ENCODE measurements at regions not wholly inside any gene's neighbourhood (a gene's known extent, or its start where the extent isn't known, plus 50 kb on each side); places are given as distances from the start of the nearest gene placed in this dataset.
"Not testable (repeated sequence)": the region's sequence is repeated elsewhere in the genome, so short reads cannot be mapped to it uniquely, and the experiment has no call there.

DNA sequence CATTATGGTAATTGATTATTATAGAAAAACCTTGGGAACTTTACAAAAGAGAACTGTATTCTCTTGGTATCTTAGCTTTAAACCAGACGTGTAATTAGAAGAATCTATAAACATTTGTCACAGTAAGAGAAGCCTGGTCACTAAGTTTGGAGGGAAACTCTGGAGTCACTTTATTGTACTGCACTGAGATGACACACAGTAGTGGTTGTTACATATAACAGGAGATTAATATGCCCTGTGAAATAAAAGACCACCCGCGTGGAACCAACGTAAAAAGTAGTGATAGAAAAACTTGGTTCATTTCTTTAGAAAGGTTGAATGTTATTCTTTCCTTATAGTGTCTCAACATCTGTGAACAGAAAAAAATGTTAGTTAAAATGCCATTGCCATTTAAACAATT lies 416.1 kb downstream of the MDFIC start:
- no peak overlapping the region for H3K4me3 ChIP-seq (ENCODE audit: low read length)
- TF ChIP-seq, protein P1, sequence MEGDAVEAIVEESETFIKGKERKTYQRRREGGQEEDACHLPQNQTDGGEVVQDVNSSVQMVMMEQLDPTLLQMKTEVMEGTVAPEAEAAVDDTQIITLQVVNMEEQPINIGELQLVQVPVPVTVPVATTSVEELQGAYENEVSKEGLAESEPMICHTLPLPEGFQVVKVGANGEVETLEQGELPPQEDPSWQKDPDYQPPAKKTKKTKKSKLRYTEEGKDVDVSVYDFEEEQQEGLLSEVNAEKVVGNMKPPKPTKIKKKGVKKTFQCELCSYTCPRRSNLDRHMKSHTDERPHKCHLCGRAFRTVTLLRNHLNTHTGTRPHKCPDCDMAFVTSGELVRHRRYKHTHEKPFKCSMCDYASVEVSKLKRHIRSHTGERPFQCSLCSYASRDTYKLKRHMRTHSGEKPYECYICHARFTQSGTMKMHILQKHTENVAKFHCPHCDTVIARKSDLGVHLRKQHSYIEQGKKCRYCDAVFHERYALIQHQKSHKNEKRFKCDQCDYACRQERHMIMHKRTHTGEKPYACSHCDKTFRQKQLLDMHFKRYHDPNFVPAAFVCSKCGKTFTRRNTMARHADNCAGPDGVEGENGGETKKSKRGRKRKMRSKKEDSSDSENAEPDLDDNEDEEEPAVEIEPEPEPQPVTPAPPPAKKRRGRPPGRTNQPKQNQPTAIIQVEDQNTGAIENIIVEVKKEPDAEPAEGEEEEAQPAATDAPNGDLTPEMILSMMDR (conservative IDR thresholded peaks at IDR 0.05; ENCODE audit: low read depth, low read length) = no peak
- no peak for DNase-seq (ENCODE audit: low read depth)

DNA sequence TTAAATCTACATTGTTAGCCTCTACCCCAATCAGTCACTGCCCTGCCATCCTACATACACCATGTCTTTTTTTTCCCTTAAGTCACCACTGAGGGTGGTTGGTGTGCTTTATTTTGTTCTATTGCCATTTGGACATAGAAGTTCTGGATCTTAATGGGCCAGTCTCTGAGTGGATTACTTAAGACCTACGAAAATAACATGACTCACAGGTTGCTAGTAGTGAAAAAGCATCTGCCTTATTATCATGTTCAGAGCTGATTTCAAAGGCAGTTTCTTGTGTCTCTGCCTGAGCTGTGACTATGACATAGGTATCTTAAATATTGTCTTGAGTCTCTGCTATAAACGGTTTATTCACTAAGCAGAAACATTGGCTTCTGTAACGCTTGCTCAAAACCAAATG lies 410.8 kb downstream of the MDFIC start:
- TF ChIP-seq, protein P1 (conservative IDR thresholded peaks at IDR 0.05; ENCODE audit: low read depth, low read length) = no peak
- no peak overlapping the region for H3K4me3 ChIP-seq (ENCODE audit: low read length)
- DNase-seq (ENCODE audit: low read depth) = no peak

DNA sequence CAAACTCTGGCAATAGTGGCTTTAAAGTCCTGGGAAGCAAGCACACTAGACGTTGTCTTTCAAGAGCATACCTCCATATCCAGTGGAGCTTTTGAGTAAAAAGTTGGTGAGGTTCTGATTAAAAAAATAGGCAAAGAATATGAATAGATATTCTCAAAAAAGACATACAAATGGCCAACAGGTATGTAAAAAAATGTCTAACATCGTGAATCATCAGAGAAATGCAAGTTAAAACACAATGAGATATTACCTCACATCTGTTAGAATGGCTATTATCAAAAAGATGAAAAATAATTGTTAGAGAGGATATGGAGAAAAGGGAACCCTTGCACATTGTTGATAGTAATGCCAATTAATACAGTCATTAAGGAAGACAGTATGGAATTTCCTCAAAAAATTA lies 407.1 kb downstream of the MDFIC start:
- H3K4me3 ChIP-seq (ENCODE audit: low read length) = no peak overlapping the region
- TF ChIP-seq, protein P1 (conservative IDR thresholded peaks at IDR 0.05; ENCODE audit: low read depth, low read length) = no peak
- no peak for DNase-seq (ENCODE audit: low read depth)

DNA sequence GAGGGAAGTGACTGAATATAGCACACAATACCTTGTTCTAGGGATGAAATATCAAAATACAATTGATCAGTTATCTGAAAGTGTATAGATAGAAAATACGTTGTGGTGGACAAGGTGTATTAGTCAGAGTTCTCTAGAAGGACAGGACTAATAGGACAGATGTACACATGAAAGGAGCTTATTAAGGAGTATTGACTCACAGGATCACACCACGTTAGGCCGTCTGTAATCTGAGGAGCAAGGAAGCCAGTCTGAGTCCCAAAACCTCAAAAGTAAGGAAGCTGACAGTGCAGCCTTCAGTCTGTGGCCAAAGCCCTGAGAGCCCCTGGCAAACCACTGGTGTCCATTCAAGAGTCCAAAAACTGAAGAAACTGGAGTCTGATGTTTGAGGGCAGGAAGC lies 406.1 kb downstream of the MDFIC start:
- no peak overlapping the region for H3K4me3 ChIP-seq (ENCODE audit: low read length)
- DNase-seq (ENCODE audit: low read depth) = no peak
- TF ChIP-seq, protein P1 (conservative IDR thresholded peaks at IDR 0.05; ENCODE audit: low read depth, low read length) = no peak

- TF ChIP-seq, protein P1 (conservative IDR thresholded peaks at IDR 0.05; ENCODE audit: low read depth, low read length) = no peak
- no peak overlapping the region for H3K4me3 ChIP-seq (ENCODE audit: low read length)
- no peak for DNase-seq (ENCODE audit: low read depth)
Measured at GRCh38 chr7:115327326-115327725, 405.4 kb downstream of the MDFIC start.

GRCh38 chr7:115319541-115319940 lies 397.6 kb downstream of the MDFIC start:
- TF ChIP-seq, protein P1 (conservative IDR thresholded peaks at IDR 0.05; ENCODE audit: low read depth, low read length) = no peak
- DNase-seq (ENCODE audit: low read depth) = no peak
- H3K4me3 ChIP-seq (ENCODE audit: low read length) = no peak overlapping the region

DNA sequence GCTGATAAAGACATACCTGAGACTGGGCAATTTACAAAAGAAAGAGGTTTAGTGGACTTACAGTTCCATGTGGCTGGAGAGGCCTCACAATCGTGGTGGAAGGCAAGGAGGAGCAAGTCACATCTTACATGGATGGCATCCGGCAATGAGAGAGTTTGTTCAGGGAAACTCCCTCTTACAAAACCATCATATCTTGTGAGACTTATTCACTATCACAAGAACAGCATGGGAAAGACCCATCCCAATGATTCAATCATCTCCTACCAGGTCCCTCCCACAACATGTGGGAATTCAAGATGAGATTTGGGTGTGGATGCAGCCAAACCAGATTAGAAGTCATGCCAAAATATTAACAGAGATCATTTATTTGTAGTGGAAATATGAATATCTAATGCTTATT lies 388.4 kb downstream of the MDFIC start:
- DNase-seq (ENCODE audit: low read depth); H3K4me3 ChIP-seq (ENCODE audit: low read length): not testable (repeated sequence)

DNA sequence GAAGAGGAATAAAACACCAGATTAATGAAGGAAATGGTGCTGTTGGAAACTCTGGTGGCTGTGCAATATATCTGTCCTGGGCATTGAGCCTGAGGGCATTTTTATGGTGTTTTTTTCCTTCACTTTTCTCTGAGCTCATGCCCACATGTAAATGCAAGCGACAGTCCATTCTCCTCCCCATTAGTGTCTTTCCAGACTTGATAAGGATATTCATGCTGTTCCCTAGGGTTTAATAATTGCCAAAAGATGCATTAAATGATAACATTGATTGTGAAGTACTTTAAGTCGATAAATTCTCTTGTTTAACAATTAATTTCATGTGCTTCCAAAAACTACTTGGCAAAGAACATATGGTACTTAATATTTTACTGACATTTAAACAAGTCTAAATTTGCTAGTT lies 384.7 kb downstream of the MDFIC start:
- TF ChIP-seq, protein P1 (conservative IDR thresholded peaks at IDR 0.05; ENCODE audit: low read depth, low read length) = no peak
- H3K4me3 ChIP-seq (ENCODE audit: low read length) = no peak overlapping the region
- DNase-seq (ENCODE audit: low read depth) = no peak
